ENCODE measurements at regions not wholly inside any gene's neighbourhood (a gene's known extent, or its start where the extent isn't known, plus 50 kb on each side); places are given as distances from the start of the nearest gene placed in this dataset.
A peak's percentile ranks its signal among the peaks of the same experiment; 100 is the strongest.

- TF ChIP-seq, protein P1, sequence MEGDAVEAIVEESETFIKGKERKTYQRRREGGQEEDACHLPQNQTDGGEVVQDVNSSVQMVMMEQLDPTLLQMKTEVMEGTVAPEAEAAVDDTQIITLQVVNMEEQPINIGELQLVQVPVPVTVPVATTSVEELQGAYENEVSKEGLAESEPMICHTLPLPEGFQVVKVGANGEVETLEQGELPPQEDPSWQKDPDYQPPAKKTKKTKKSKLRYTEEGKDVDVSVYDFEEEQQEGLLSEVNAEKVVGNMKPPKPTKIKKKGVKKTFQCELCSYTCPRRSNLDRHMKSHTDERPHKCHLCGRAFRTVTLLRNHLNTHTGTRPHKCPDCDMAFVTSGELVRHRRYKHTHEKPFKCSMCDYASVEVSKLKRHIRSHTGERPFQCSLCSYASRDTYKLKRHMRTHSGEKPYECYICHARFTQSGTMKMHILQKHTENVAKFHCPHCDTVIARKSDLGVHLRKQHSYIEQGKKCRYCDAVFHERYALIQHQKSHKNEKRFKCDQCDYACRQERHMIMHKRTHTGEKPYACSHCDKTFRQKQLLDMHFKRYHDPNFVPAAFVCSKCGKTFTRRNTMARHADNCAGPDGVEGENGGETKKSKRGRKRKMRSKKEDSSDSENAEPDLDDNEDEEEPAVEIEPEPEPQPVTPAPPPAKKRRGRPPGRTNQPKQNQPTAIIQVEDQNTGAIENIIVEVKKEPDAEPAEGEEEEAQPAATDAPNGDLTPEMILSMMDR (IDR thresholded peaks at IDR 0.05; ENCODE audit: low read depth, low read length, missing control alignments), result no peak
- in situ Hi-C loops (cut with HindIII; ENCODE audit: low pct_ligation_motif_present, low sequenced_read_pairs), result no loop called here
- no peak for DNase-seq
Observed at GRCh38 chr7:31442626-31443025, 71.3 kb upstream of the ITPRID1 start.

GRCh38 chr7:31443457-31443856 is 70.4 kb upstream of the ITPRID1 start:
- Histone ChIP-seq H3K27ac (no peak overlapping the region), H3K36me3 (replicated peaks) (no peaks in the 10 kb centered on the region), H3K27me3 (replicated peaks) (no peaks in the 10 kb centered on the region), H3K4me3 (ENCODE audit: low read depth, low read length) (no peak overlapping the region)
- in situ Hi-C loops (cut with HindIII; ENCODE audit: low pct_ligation_motif_present, low sequenced_read_pairs), result no loop called here
- peak; percentile 12 for DNase-seq
- TF ChIP-seq, protein P1 (IDR thresholded peaks at IDR 0.05; ENCODE audit: low read depth, low read length, missing control alignments), result peak; percentile 78

More at GRCh38 chr7:31442626-31443025, 71.3 kb upstream of the ITPRID1 start:
- Histone ChIP-seq H3K36me3 (replicated peaks) (no peaks in the 10 kb centered on the region), H3K27me3 (replicated peaks) (no peaks in the 10 kb centered on the region), H3K4me3 (ENCODE audit: low read depth, low read length) (no peak overlapping the region), H3K27ac (no peak overlapping the region)

DNA sequence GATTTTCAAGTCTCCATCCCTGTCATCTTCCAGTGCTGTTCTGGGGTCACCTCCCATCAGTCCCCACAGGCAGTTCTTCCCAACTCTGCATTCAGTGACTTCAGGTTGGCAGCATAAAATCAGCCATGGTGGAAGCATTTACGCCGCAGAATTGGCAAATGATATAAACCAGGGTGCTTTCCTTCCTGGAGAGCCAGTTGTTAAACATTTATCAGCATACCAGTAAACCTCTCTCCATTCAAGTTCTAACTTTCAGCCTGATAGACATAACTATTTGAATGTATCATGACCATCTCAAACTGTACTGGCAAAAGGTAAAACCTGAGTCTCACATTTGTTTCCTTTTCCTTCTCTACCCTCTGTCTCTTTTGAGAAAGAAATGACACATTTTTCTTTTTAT is 69.7 kb upstream of the ITPRID1 start:
- no peaks in the 10 kb centered on the region for H3K36me3 ChIP-seq (replicated peaks)
- TF ChIP-seq, protein P1 (IDR thresholded peaks at IDR 0.05; ENCODE audit: low read depth, low read length, missing control alignments), result no peak
- no peak overlapping the region for H3K27ac ChIP-seq
- H3K27me3 ChIP-seq (replicated peaks), result no peaks in the 10 kb centered on the region
- no peak overlapping the region for H3K4me3 ChIP-seq (ENCODE audit: low read depth, low read length)
- in situ Hi-C loops (cut with HindIII; ENCODE audit: low pct_ligation_motif_present, low sequenced_read_pairs), result no loop called here
- no peak for DNase-seq

DNA sequence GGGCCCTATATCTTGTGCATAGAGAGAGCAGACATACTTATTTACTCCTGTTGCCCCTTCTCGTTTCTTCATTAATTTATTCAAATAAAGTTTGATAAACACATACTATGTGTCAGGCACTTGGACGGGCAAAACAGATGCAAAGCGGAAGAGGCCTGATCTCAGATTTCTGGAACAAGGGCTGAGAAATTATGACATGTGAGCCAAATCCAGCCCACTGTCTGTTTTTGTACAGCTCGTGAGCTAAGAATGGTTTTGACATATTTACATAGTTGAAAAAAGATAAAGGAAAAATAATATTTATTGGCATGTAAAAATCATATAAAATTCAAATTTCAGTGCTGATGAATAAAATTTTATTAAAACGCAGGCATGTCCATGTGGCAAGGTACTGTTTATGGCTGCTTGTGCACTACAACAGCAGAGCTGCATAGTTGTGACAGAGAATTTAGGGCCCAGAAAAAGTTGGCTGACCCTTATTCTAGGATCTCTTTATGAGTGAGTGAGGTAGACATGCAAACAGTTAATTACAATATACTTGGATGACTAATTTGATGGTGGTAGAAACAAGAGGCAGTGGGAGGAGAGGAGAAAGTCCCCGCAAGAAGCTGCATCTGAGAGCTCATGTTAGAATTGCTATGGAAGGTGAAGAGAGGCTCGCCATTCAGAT is 68.1 kb upstream of the ITPRID1 start:
- no peak overlapping the region for H3K4me3 ChIP-seq (ENCODE audit: low read depth, low read length)
- in situ Hi-C loops (cut with HindIII; ENCODE audit: low pct_ligation_motif_present, low sequenced_read_pairs), result no loop called here
- DNase-seq, result no peak
- TF ChIP-seq, protein P1 (IDR thresholded peaks at IDR 0.05; ENCODE audit: low read depth, low read length, missing control alignments), result no peak
- no peak overlapping the region for H3K27ac ChIP-seq
- no peaks in the 10 kb centered on the region for H3K36me3 ChIP-seq (replicated peaks)
- H3K27me3 ChIP-seq (replicated peaks), result no peaks in the 10 kb centered on the region

DNA sequence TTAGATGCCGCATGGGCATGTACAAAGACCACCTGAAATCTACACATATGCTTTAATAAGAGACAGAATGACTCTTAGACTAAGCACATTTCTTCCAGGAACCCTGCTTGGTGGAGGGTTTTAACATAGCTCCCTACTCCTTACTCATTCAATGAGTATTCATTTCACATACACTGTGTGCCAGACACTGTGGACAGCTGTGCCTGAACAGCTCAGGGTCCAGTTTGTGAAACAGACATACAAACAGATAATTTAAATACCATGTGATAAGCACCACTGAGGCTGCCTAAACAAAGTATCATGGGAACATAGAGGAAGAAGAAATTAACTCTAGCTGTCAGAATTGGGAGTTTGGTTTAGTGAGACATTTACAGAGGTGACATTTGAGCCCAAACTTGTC is 65.2 kb upstream of the ITPRID1 start:
- no peaks in the 10 kb centered on the region for H3K36me3 ChIP-seq (replicated peaks)
- H3K27me3 ChIP-seq (replicated peaks), result no peaks in the 10 kb centered on the region
- H3K27ac ChIP-seq, result no peak overlapping the region
- TF ChIP-seq, protein P1 (IDR thresholded peaks at IDR 0.05; ENCODE audit: low read depth, low read length, missing control alignments), result no peak
- no peak overlapping the region for H3K4me3 ChIP-seq (ENCODE audit: low read depth, low read length)
- DNase-seq, result no peak
- in situ Hi-C loops (cut with HindIII; ENCODE audit: low pct_ligation_motif_present, low sequenced_read_pairs), result no loop called here

DNA sequence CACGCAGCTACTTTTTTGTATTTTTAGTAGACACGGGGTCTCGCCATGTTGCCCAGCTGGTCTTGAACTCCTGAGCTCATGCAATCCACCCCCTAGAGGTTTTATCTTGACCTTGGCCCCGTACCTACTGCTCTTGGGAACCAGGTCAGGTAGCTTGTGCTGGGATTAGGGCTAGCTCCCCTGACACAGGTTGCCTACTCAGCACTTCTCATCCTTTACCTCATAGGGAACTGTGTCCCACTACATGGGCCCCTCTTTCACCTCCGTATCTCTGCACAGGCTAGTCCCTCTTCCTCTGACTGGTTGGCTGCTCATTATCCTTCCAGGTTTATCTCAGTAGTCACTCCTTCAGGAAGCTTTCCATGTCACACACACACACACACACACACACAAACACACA is 58.0 kb upstream of the ITPRID1 start:
- TF ChIP-seq, protein P1 (IDR thresholded peaks at IDR 0.05; ENCODE audit: low read depth, low read length, missing control alignments), result no peak

More for the DNA sequence above, 58.0 kb upstream of the ITPRID1 start:
- H3K27me3 ChIP-seq (replicated peaks), result no peaks in the 10 kb centered on the region
- no peak for DNase-seq
- no peak overlapping the region for H3K4me3 ChIP-seq (ENCODE audit: low read depth, low read length)
- H3K27ac ChIP-seq, result no peak overlapping the region
- in situ Hi-C loops (cut with HindIII; ENCODE audit: low pct_ligation_motif_present, low sequenced_read_pairs), result no loop called here
- no peaks in the 10 kb centered on the region for H3K36me3 ChIP-seq (replicated peaks)
